GM18507 (cell line): ENCODE measurements at regions not wholly inside any gene's neighbourhood (a gene's known extent, or its start where the extent isn't known, plus 50 kb on each side); places are given as distances from the start of the nearest gene placed in this dataset.

ENCODE experiments used
- DNase-seq: peaks from one replicate; pipeline ENCODE4 v3.0.0; 2011; ENCODE audit warnings: low read depth; ENCODE audit not compliant: insufficient read length; ENCODE audit errors: extremely low spot score
- FAIRE-seq: peaks from 2 replicates; lab custom pipeline; 2011; peaks lifted over from hg19 to GRCh38; lab: Jason Lieb, UNC

- FAIRE-seq: no peak
- no peak for DNase-seq
Observed at GRCh38 chr6:74814440-74814839, 391.4 kb downstream of the COL12A1 start.

GRCh38 chr6:74807674-74808073, 398.2 kb downstream of the COL12A1 start:
- DNase-seq (no peak), FAIRE-seq (no peak)

- DNase-seq (no peak), FAIRE-seq (no peak)
Observed at GRCh38 chr6:74805916-74806696, 399.7 kb downstream of the COL12A1 start.

- FAIRE-seq (no peak), DNase-seq (no peak)
Observed at GRCh38 chr6:74798302-74798701, 407.6 kb downstream of the COL12A1 start.

GRCh38 chr6:74785236-74785635, 420.6 kb downstream of the COL12A1 start:
- no peak for DNase-seq
- FAIRE-seq: no peak

- FAIRE-seq (no peak), DNase-seq (no peak)
Observed at GRCh38 chr6:74782346-74782745, 423.5 kb downstream of the COL12A1 start.

GRCh38 chr6:74780831-74781230, 425.0 kb downstream of the COL12A1 start:
- DNase-seq (no peak), FAIRE-seq (no peak)

- DNase-seq: no peak
- FAIRE-seq: no peak
Observed at GRCh38 chr6:74768738-74769137, 437.1 kb downstream of the COL12A1 start.

GRCh38 chr6:74768120-74768519, 437.7 kb downstream of the COL12A1 start:
- FAIRE-seq: no peak
- no peak for DNase-seq

- no peak for DNase-seq
Observed at GRCh38 chr6:74765486-74765885, 440.4 kb downstream of the COL12A1 start.

GRCh38 chr6:74764486-74764885, 441.4 kb downstream of the COL12A1 start:
- FAIRE-seq (no peak), DNase-seq (no peak)

More at GRCh38 chr6:74765486-74765885, 440.4 kb downstream of the COL12A1 start:
- FAIRE-seq: no peak

GRCh38 chr6:74762841-74763240, 443.0 kb downstream of the COL12A1 start:
- FAIRE-seq: no peak
- no peak for DNase-seq

GRCh38 chr6:74757813-74758212, 448.0 kb downstream of the COL12A1 start:
- no peak for DNase-seq
- no peak for FAIRE-seq

GRCh38 chr6:74756923-74757322, 448.9 kb downstream of the COL12A1 start:
- DNase-seq (no peak), FAIRE-seq (no peak)

- FAIRE-seq (no peak), DNase-seq (no peak)
Observed at GRCh38 chr6:74755778-74756177, 450.1 kb downstream of the COL12A1 start.

- no peak for FAIRE-seq
- DNase-seq: no peak
Observed at GRCh38 chr6:74755196-74755595, 450.7 kb downstream of the COL12A1 start.

GRCh38 chr6:74753883-74754600, 451.8 kb downstream of the COL12A1 start:
- no peak for DNase-seq
- no peak for FAIRE-seq

GRCh38 chr6:74752303-74752702, 453.6 kb downstream of the COL12A1 start:
- FAIRE-seq (no peak), DNase-seq (no peak)

- no peak for DNase-seq
- no peak for FAIRE-seq
Observed at GRCh38 chr6:74750826-74751225, 455.0 kb downstream of the COL12A1 start.

GRCh38 chr6:74749211-74750147, 456.4 kb downstream of the COL12A1 start:
- DNase-seq: no peak
- no peak for FAIRE-seq
